Kidney tubule cell (primary cell): ENCODE measurements at regions not wholly inside any gene's neighbourhood (a gene's known extent, or its start where the extent isn't known, plus 50 kb on each side); places are given as distances from the start of the nearest gene placed in this dataset.
"Not testable (repeated sequence)": the region's sequence is repeated elsewhere in the genome, so short reads cannot be mapped to it uniquely, and the experiment has no call there.

Experiments used
- DNase-seq: peaks from one replicate; pipeline ENCODE4 v3.0.0-alpha.2; 2018; ENCODE audit warnings: low spot score

DNA sequence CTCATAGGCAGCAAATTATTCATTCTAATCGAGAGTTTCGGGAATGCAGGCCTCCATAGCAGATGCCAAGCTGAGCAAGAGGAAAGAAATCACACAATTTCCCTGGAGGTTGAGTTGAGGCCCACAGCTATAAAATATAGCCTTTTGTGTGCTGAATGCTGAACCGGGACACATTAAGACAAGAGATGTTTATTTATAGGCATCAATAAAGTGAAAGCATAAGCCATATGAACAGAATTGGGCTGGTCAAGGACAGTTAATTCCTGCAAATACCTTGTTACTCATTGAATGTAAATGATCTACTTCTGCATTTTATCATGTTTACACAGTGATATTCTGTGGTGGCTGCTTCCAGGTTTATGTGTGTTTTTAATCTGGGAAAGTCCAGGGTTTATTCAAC lies 461.7 kb downstream of the KLF12 start:
- peak; percentile 80 for DNase-seq

DNA sequence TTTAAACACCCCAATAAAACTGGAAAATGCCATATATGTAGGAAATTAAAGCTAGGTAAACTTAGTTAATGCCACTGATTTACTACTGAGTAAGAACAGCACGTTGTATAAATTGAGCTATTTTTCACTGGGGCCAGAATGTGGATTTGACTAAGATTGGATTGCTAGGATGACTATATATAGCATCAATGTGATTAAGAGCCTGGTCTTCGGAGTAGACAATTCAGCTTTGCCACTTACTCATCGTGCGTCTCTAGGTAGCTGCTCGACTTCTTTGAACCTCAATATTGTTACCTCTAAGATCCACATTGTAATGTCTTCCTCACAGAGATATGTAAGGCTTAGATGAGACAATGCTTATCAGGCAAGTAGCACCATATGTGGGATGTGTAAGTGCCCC lies 462.5 kb downstream of the KLF12 start:
- no peak for DNase-seq

DNA sequence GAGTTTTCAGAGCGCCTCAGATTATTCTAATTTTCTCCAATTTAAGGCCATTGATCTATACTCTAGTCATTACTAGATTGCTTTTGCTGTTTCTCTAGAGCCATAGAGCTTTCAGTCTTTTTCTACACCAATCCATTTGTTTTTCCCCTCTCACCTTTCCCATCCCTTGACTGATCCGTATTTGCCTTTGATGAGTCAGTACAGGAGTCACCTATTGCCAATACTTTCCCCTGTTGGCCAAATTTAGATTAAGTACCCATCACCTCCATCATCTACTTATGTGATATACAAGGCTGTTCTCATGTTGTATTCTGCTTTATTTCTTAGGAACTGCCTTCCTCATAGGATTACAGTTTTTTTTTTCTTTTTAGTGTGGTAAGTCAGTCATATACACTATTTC lies 463.2 kb downstream of the KLF12 start:
- no peak for DNase-seq

GRCh38 chr13:73667756-73668155 lies 466.4 kb downstream of the KLF12 start:
- no peak for DNase-seq

GRCh38 chr13:73665261-73665660 lies 468.9 kb downstream of the KLF12 start:
- no peak for DNase-seq

DNA sequence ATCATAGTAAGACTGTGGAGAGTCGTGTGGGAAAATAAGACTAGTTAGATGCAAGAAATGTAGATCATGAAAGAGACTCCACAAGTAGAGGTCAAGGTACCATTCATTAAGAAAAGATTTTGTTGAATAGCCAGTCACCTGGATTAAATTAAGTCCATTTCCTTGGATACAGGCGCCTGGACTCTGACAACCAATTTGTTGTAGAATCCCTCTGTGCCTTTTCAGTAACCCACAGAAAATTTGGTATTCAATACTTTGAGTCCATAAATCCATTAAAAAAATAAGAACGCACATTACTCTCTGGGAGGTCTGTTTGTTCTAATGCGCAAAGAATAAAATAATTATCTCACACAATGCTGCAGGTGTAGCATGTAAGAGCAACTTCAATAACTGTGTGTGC lies 469.4 kb downstream of the KLF12 start:
- DNase-seq, result no peak

DNA sequence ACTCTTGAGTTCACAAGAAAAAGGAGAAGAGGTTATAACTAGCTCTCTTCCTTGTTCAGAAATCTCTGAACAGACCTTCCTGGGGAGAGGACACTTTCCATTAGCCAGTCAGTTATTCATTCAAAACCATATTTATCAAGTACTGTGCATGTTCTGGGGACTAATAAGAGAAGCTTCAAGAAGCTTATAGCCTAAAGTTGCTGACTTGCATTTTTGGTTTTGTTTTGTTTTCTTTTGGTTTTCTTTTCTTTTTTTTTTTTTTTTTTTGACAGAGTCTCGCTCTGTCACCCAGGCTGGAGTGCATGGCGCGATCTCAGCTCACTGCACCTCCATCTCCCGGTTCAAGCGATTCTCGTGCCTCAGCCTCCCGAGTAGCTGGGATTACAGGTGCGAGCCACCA lies 471.4 kb downstream of the KLF12 start:
- no peak for DNase-seq

GRCh38 chr13:73661687-73662425 lies 472.3 kb downstream of the KLF12 start:
- DNase-seq, result no peak

GRCh38 chr13:73661066-73661465 lies 473.1 kb downstream of the KLF12 start:
- DNase-seq, result no peak

DNA sequence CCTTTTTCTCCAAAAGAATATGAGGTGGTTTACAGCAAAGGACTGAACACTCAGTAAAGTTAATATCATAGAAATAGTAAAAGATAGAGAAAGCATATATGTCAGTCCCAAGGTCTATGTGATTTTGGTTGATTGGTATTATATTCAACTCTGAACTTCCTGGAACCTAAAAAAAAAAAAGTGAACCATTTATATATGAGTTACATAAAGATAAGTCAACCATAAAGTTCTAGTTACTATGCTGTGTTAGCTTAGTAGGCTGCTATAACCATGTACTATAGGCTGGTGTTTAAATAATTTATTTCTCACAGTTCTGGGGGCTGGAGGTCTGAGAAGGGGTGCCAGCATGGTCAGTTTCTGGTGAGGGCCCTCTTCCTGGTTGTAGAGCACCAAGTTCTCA lies 475.6 kb downstream of the KLF12 start:
- DNase-seq, result no peak

DNA sequence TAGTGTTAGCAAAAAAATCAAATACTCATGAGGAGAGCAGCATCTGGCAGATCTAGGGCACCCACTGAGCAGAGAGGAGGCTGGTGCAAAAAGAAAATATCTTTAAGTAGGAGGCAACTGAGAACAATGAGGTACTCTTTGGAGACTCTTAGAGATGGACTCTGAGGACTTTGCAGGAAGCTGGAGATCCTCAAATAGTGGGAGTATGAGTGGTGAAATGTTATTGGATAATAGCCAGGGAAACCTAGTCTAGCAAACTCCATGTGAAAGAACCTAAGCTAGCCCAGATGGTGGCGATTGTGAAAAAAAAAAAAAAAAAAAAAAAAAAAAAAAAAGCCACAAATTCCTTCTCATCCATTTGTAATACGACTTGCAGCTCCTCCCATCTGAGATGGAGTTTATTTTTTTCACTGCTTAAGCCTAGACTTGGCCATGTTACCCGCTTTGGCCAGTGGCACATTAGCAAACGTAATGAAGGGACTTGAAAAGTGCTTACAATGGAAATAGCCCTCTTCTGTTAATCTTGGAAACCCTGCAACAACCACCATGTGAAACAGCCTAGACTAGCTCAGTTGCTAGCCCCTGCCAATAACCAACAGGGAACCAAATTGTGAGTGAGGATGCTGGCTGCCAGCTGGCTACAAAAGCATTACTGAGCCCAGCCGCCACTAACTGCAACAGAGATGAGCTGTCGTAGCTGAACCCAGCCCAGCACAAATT lies 476.2 kb downstream of the KLF12 start:
- DNase-seq, result no peak

DNA sequence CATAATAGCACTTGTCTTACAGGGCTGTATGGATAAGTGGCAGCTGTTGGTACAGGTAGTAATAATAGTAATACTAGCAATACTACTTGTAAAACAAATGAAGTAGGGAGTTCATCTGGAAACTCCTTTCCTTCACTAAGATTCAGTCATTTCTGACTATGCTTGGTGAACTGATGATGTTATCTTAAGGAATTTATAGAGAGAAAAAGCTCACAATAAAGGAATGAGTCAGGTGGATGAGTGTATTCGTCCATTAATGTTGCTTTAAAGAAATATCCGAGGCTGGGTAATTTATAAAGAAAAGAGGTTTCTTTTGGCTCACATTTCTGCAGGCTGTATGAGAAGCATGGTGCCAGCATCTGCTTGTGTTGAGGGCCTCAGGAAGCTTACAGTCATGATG lies 477.3 kb downstream of the KLF12 start:
- DNase-seq, result peak; percentile 55

DNA sequence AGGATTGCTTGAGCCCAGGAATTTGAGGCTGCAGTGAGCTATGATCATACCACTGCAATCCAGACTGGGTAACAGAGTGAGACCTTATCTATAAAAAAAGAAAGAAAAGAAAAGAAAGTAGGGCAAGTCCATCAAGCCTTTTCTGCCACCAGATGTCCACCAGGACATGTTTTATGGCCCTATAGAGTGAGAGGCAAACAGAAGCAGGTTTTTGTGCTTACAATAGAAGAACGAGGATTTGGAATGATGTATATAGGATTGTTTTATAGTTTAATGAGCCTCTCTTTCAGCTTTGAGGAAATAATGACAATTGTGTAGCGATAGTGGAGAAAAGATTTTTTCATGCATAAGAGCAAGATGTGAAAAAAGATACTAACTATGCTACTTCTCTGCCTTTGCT lies 480.5 kb downstream of the KLF12 start:
- DNase-seq, result no peak

- no peak for DNase-seq
Measured at GRCh38 chr13:73647417-73647816, 486.8 kb downstream of the KLF12 start.

- not testable (repeated sequence) for DNase-seq
Measured at GRCh38 chr13:73640476-73641179, 493.6 kb downstream of the KLF12 start.

- no peak for DNase-seq
Measured at GRCh38 chr13:73635166-73635787, 498.9 kb downstream of the KLF12 start.

- DNase-seq, result no peak
Measured at GRCh38 chr13:73633817-73634460, 500.3 kb downstream of the KLF12 start.

GRCh38 chr13:73631411-73631810 lies 502.8 kb downstream of the KLF12 start:
- no peak for DNase-seq

- DNase-seq, result no peak
Measured at GRCh38 chr13:73625562-73626339, 508.5 kb downstream of the KLF12 start.

DNA sequence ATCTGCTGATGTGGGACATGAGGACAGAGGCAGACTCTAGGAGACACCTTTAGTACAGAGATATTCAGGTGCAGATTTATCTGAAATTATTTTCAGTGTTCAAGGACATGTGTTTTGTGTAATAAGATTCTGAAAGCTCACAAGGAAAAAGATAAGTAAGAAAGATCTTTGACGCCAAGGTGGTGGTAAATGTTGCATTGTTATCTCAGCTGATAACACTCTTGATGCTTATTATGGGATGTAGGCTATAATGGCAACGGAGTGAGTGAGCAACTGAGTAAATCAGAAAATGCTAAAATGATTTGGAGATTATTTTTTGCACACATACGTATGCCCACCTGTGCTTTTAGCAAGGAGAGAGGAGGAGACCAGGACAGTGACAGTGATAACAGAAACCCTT lies 510.9 kb downstream of the KLF12 start:
- no peak for DNase-seq

DNA sequence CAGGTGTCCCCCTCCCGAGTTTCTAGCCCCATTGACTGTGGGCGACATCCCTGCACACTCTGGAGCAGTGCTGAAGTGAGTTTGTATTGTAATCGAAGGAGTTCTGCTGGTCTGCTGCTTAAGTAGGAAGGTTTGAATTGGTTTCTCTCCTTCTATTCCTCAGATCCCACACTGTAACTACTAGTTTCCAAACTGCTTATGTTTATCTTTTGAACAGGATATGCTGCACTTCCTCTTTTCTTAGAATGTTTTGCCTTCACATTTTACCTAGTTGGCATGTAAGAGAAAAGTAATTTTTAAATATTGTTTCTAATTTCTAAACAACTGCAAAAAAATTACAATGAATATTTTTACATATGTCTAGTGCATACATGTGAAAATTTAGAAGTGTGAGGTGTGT lies 511.8 kb downstream of the KLF12 start:
- no peak for DNase-seq
